ENCODE measurements at regions not wholly inside any gene's neighbourhood (a gene's known extent, or its start where the extent isn't known, plus 50 kb on each side); places are given as distances from the start of the nearest gene placed in this dataset.
"Not testable (repeated sequence)": the region's sequence is repeated elsewhere in the genome, so short reads cannot be mapped to it uniquely, and the experiment has no call there.

GRCh38 chr5:71771191-71771590, 52.1 kb downstream of the CARTPT start:
- DNase-seq (ENCODE audit: low spot score) (no peak), FAIRE-seq (no peak)

GRCh38 chr5:71778678-71779276, 59.7 kb downstream of the CARTPT start:
- FAIRE-seq, result no peak
- DNase-seq (ENCODE audit: low spot score), result no peak

GRCh38 chr5:71780597-71780996, 61.5 kb downstream of the CARTPT start:
- DNase-seq (ENCODE audit: low spot score), result no peak
- FAIRE-seq, result no peak

GRCh38 chr5:71782393-71782770, 63.3 kb downstream of the CARTPT start:
- FAIRE-seq (no peak), DNase-seq (ENCODE audit: low spot score) (no peak)

- no peak for FAIRE-seq
- peak; percentile 72 for DNase-seq (ENCODE audit: low spot score)
These were observed 64.0 kb downstream of the CARTPT start for GRCh38 chr5:71782771-71783770.

GRCh38 chr5:71783891-71784290, 64.8 kb downstream of the CARTPT start:
- DNase-seq (ENCODE audit: low spot score), result no peak
- no peak for FAIRE-seq

GRCh38 chr5:71786337-71787055, 67.4 kb downstream of the CARTPT start:
- FAIRE-seq (no peak), DNase-seq (ENCODE audit: low spot score) (no peak)

GRCh38 chr5:71788794-71789193, 69.7 kb downstream of the CARTPT start:
- DNase-seq (ENCODE audit: low spot score) (no peak), FAIRE-seq (no peak)

GRCh38 chr5:71789746-71790145, 70.7 kb downstream of the CARTPT start:
- FAIRE-seq (no peak), DNase-seq (ENCODE audit: low spot score) (no peak)

- DNase-seq (ENCODE audit: low spot score) (no peak), FAIRE-seq (no peak)
These were observed 71.4 kb downstream of the CARTPT start for GRCh38 chr5:71790433-71790832.

- FAIRE-seq, result not testable (repeated sequence)
These were observed 73.0 kb downstream of the CARTPT start for GRCh38 chr5:71792041-71792440.

GRCh38 chr5:71794061-71794695, 75.1 kb downstream of the CARTPT start:
- DNase-seq (ENCODE audit: low spot score) (no peak), FAIRE-seq (no peak)

More at GRCh38 chr5:71792041-71792440, 73.0 kb downstream of the CARTPT start:
- not testable (repeated sequence) for DNase-seq (ENCODE audit: low spot score)

- no peak for FAIRE-seq
These were observed 83.6 kb downstream of the CARTPT start for GRCh38 chr5:71802673-71803072.

GRCh38 chr5:71806711-71807110, 87.6 kb downstream of the CARTPT start:
- FAIRE-seq, result no peak
- DNase-seq (ENCODE audit: low spot score), result no peak

More at GRCh38 chr5:71802673-71803072, 83.6 kb downstream of the CARTPT start:
- no peak for DNase-seq (ENCODE audit: low spot score)

- DNase-seq (ENCODE audit: low spot score) (no peak), FAIRE-seq (no peak)
These were observed 88.8 kb downstream of the CARTPT start for GRCh38 chr5:71807909-71808308.

- DNase-seq (ENCODE audit: low spot score) (no peak), FAIRE-seq (no peak)
These were observed 90.4 kb downstream of the CARTPT start for GRCh38 chr5:71809446-71809845.

GRCh38 chr5:71810023-71810422, 90.9 kb downstream of the CARTPT start:
- no peak for DNase-seq (ENCODE audit: low spot score)
- no peak for FAIRE-seq

GRCh38 chr5:71810471-71811195, 91.6 kb downstream of the CARTPT start:
- DNase-seq (ENCODE audit: low spot score) (no peak), FAIRE-seq (no peak)

- DNase-seq (ENCODE audit: low spot score) (no peak), FAIRE-seq (no peak)
These were observed 92.7 kb downstream of the CARTPT start for GRCh38 chr5:71811779-71812178.

GRCh38 chr5:71816307-71816706, 97.2 kb downstream of the CARTPT start:
- DNase-seq (ENCODE audit: low spot score) (no peak), FAIRE-seq (no peak)

GRCh38 chr5:71817891-71818290, 98.8 kb downstream of the CARTPT start:
- FAIRE-seq (no peak), DNase-seq (ENCODE audit: low spot score) (no peak)

Data from urothelium cell line (cell line).